C4-2B (cell line): ENCODE measurements at regions not wholly inside any gene's neighbourhood (a gene's known extent, or its start where the extent isn't known, plus 50 kb on each side); places are given as distances from the start of the nearest gene placed in this dataset.

ENCODE experiments used
- H3K27ac ChIP-seq: fragments of 450-650 bp; 2 replicates; pipeline ENCODE4 v1.5.1; 2017
- CTCF ChIP-seq: fragments of 450-650 bp; conservative IDR thresholded peaks from 2 replicates; pipeline ENCODE4 v1.5.1; 2017; ENCODE audit warnings: mild to moderate bottlenecking
- ZFX ChIP-seq: fragments of 450-650 bp; IDR thresholded peaks from 2 replicates; pipeline ENCODE4 v1.6.1; 2017

- H3K27ac ChIP-seq, result no peak overlapping the region
These were observed 164.3 kb downstream of the BUB3 start for GRCh38 chr10:123318516-123318915.

GRCh38 chr10:123320091-123320490 is 165.9 kb downstream of the BUB3 start:
- TF ChIP-seq ZFX (no peak), CTCF (no peak)
- H3K27ac ChIP-seq, result no peak overlapping the region

More at GRCh38 chr10:123318516-123318915, 164.3 kb downstream of the BUB3 start:
- TF ChIP-seq ZFX (no peak), CTCF (no peak)

- H3K27ac ChIP-seq, result no peak overlapping the region
- TF ChIP-seq CTCF, result no peak
- no peak for TF ChIP-seq ZFX
These were observed 169.7 kb downstream of the BUB3 start for GRCh38 chr10:123323884-123324283.

- no peak overlapping the region for H3K27ac ChIP-seq
- TF ChIP-seq CTCF (no peak), ZFX (no peak)
These were observed 171.5 kb downstream of the BUB3 start for GRCh38 chr10:123325663-123326190.

GRCh38 chr10:123326674-123327073 is 172.5 kb downstream of the BUB3 start:
- H3K27ac ChIP-seq, result no peak overlapping the region
- TF ChIP-seq ZFX (no peak), CTCF (no peak)

GRCh38 chr10:123327450-123327849 is 173.2 kb downstream of the BUB3 start:
- TF ChIP-seq CTCF (no peak), ZFX (no peak)
- H3K27ac ChIP-seq, result no peak overlapping the region

- no peak overlapping the region for H3K27ac ChIP-seq
- no peak for TF ChIP-seq ZFX
- no peak for TF ChIP-seq CTCF
These were observed 173.7 kb downstream of the BUB3 start for GRCh38 chr10:123327896-123328295.
